A673 (cell line): ENCODE measurements at regions not wholly inside any gene's neighbourhood (a gene's known extent, or its start where the extent isn't known, plus 50 kb on each side); places are given as distances from the start of the nearest gene placed in this dataset.

Source experiments
- BruUV-seq: library from RNA; stranded (reverse); fragments of 400-500 nt; replicated peaks from 2 replicates; lab custom pipeline; 2021; lab: Mats Ljungman, UMichigan
- CTCF ChIA-PET: fragments of 300-600 bp; sonication (Branson Sonifier 250); formaldehyde crosslinking; loops from one replicate; lab custom pipeline; 2022; ENCODE audit warnings: antibody characterized with exemption; lab: Charles Lee
- POLR2A ChIA-PET: fragments of 300-600 bp; sonication (Branson Sonifier 250); formaldehyde crosslinking; loops from one replicate; lab custom pipeline; 2022; ENCODE audit warnings: antibody characterized with exemption; ENCODE audit not compliant: low non-redundant PET; lab: Charles Lee
- DNase-seq: peaks from one replicate; pipeline ENCODE4 v3.0.0-alpha.2; 2015; ENCODE audit warnings: low spot score
- H3K27ac ChIP-seq: fragments of 200-600 bp; sonication (generic); 2 replicates; pipeline ENCODE4 v1.5.1; 2016; ENCODE audit warnings: mixed run types, low read depth, mild to moderate bottlenecking, mixed read lengths, antibody characterized with exemption, low read length; ENCODE audit not compliant: poor library complexity, severe bottlenecking
- H3K27me3 ChIP-seq: fragments of 200-600 bp; sonication (generic); replicated peaks from 2 replicates; pipeline ENCODE4 v1.6.1; 2017; ENCODE audit warnings: mixed run types, low read depth, mild to moderate bottlenecking, mixed read lengths, antibody characterized with exemption, low read length; ENCODE audit not compliant: insufficient read depth, poor library complexity
- H3K36me3 ChIP-seq: fragments of 200-600 bp; sonication (generic); 2 replicates; pipeline ENCODE4 v1.6.1; 2016; ENCODE audit warnings: mixed run types, mild to moderate bottlenecking, mixed read lengths, antibody characterized with exemption, low read length; ENCODE audit not compliant: insufficient read depth, poor library complexity, severe bottlenecking
- H3K4me1 ChIP-seq: fragments of 200-600 bp; sonication (generic); 2 replicates; pipeline ENCODE4 v1.6.1; 2017; ENCODE audit warnings: mixed run types, mild to moderate bottlenecking, mixed read lengths, antibody characterized with exemption, low read length; ENCODE audit not compliant: insufficient read depth, poor library complexity, severe bottlenecking
- H3K4me3 ChIP-seq: fragments of 200-600 bp; sonication (generic); 2 replicates; pipeline ENCODE4 v1.5.1; 2016; ENCODE audit warnings: low read depth, mixed run types, mild to moderate bottlenecking, mixed read lengths, low read length; ENCODE audit not compliant: poor library complexity, severe bottlenecking
- H3K9me3 ChIP-seq: fragments of 200-600 bp; sonication (generic); 2 replicates; pipeline ENCODE4 v1.6.1; 2016; ENCODE audit warnings: mixed run types, low read depth, mild to moderate bottlenecking, mixed read lengths, antibody characterized with exemption, low read length; ENCODE audit not compliant: poor library complexity, severe bottlenecking
- CTCF ChIP-seq: fragments of 300-800, 200-600 bp; sonication (generic); conservative IDR thresholded peaks from 2 replicates; pipeline ENCODE4 v1.5.1; 2017; ENCODE audit warnings: low read depth, mild to moderate bottlenecking, antibody characterized with exemption, low read length, moderate library complexity, mixed read lengths
- EZH2 ChIP-seq: fragments of 200-600 bp; sonication (generic); IDR thresholded peaks from 2 replicates; pipeline ENCODE4 v1.6.1; 2017; ENCODE audit warnings: borderline replicate concordance, low read depth, mild to moderate bottlenecking, mixed read lengths, antibody characterized with exemption, low read length; ENCODE audit not compliant: poor library complexity, severe bottlenecking
- intact Hi-C: fragments of 100-400 bp; cut with micrococcal nuclease; formaldehyde crosslinking; loops from one replicate; pipeline ENCODE4 v1.10.0; 2022; ENCODE audit not compliant: unreplicated experiment

GRCh38 chr13:81048026-81048461 lies 707.1 kb upstream of the SPRY2 start:
- Histone ChIP-seq H3K27me3 (no peaks in the 10 kb centered on the region), H3K27ac (no peak overlapping the region), H3K36me3 (no peaks in the 10 kb centered on the region), H3K9me3 (no peaks in the 10 kb centered on the region), H3K4me1 (no peaks in the 10 kb centered on the region), H3K4me3 (no peak overlapping the region)
- ChIA-PET POLR2A (no interaction called here), CTCF (interaction anchor here (0.6 kb wide), 1 partner anchor 1115 kb away, joined by 5 read pairs; no protein-coding TSS in a partner anchor)
- TF ChIP-seq EZH2, result no peak
- no peak for TF ChIP-seq CTCF
- no peak for DNase-seq
- BruUV-seq, result no TSS peak
- intact Hi-C loops, result no loop called here

- POLR2A ChIA-PET, result no interaction called here
- no TSS peak for BruUV-seq
These were observed 700.8 kb upstream of the SPRY2 start for GRCh38 chr13:81041761-81042160.

GRCh38 chr13:81031996-81032395 lies 691.1 kb upstream of the SPRY2 start:
- no peak overlapping the region for H3K4me3 ChIP-seq
- no peak overlapping the region for H3K27ac ChIP-seq
- DNase-seq, result no peak
- ChIA-PET CTCF (no interaction called here), POLR2A (no interaction called here)
- no peaks in the 10 kb centered on the region for H3K36me3 ChIP-seq
- no TSS peak for BruUV-seq
- H3K4me1 ChIP-seq, result no peaks in the 10 kb centered on the region
- intact Hi-C loops, result no loop called here
- TF ChIP-seq CTCF (no peak), EZH2 (no peak)
- H3K9me3 ChIP-seq, result no peaks in the 10 kb centered on the region
- no peaks in the 10 kb centered on the region for H3K27me3 ChIP-seq

More at GRCh38 chr13:81041761-81042160, 700.8 kb upstream of the SPRY2 start:
- Histone ChIP-seq H3K4me3 (no peak overlapping the region), H3K9me3 (no peaks in the 10 kb centered on the region), H3K36me3 (no peaks in the 10 kb centered on the region), H3K27ac (no peak overlapping the region), H3K27me3 (no peaks in the 10 kb centered on the region), H3K4me1 (no peaks in the 10 kb centered on the region)
- CTCF ChIA-PET, result no interaction called here
- TF ChIP-seq EZH2, result no peak
- no peak for TF ChIP-seq CTCF
- DNase-seq, result no peak
- intact Hi-C loops, result no loop called here
